ENCODE measurements at regions not wholly inside any gene's neighbourhood (a gene's known extent, or its start where the extent isn't known, plus 50 kb on each side); places are given as distances from the start of the nearest gene placed in this dataset.

DNA sequence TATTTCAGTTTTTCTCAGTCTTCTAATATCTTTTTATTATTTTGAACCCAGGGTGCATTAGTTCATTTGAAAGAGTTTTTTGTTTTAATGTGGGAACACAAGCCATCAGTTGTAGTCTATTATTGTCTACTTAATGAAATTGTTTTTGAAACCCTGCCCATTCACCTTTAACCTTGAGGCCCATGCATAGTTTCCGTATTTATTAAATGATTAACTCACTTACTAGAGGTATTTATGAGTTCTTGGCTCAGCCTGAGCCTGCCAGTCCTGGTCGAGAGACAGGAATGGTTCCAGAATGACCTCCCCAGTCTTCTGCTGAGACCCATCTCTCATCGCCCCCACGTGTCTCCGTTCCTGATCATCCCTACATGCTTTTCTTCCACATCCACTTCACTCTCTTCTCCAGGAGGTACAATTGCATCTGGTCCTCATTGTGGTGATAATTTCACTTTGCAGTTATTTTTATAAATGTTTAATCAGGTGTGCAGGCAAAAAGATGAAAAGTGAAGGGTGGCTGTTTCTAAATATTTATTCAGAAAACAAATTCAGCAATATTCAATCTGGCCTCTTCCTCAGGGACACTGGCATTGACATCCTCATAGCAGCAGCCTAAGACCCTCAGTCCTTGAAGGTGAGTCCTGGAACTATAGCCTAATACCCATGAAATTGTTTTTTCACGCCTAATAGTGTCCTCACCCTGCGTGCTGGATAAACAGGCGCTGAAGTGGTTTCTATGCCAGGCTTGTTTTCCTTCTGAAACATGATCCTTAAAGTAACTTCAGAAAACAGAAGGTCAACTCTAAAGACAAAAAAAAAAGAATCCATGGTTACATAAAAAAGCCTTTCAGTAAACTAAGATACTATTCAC, 112.8 kb downstream of the KDR start:
- Histone ChIP-seq H3K27ac (ENCODE audit: insufficient read depth, low read length) (no peak overlapping the region), H2BK120ac (ENCODE audit: low read depth, low read length) (no peak overlapping the region), H3K9me1 (ENCODE audit: insufficient read depth, low read length) (no peaks in the 10 kb centered on the region), H3K79me1 (ENCODE audit: low read depth in 1 of 2, low read length in 2 of 2) (no peaks in the 10 kb centered on the region), H3K4ac (ENCODE audit: low read depth, low read length) (no peak overlapping the region), H3K4me1 (ENCODE audit: control insufficient read depth, insufficient read depth, low read length) (no peaks in the 10 kb centered on the region), H4K91ac (ENCODE audit: insufficient read depth, low read depth, low read length) (no peak overlapping the region), H3K9me3 (ENCODE audit: control insufficient read depth, insufficient read depth, low read length) (no peaks in the 10 kb centered on the region), H4K8ac (ENCODE audit: low read depth in 2 of 2, low read length in 2 of 2) (no peak overlapping the region), H3K56ac (ENCODE audit: extremely low read depth, insufficient read depth, low read length) (no peak overlapping the region), H3K4me2 (ENCODE audit: low read depth, low read length) (no peak overlapping the region), H3K23ac (ENCODE audit: low read depth, low read length) (no peak overlapping the region), H2BK15ac (ENCODE audit: low read depth, low read length) (no peak overlapping the region), H2BK5ac (ENCODE audit: low read depth, low read length, poor library complexity, severe bottlenecking) (no peak overlapping the region), H4K20me1 (ENCODE audit: insufficient read depth, low read length) (no peaks in the 10 kb centered on the region), H3K14ac (replicated peaks; ENCODE audit: low read depth, low read length) (no peak overlapping the region), H3K27me3 (ENCODE audit: control insufficient read depth, insufficient read depth, low read length) (no peaks in the 10 kb centered on the region; the same call in 1 of the 2 replicates), H2AK5ac (ENCODE audit: low read depth, low read length) (no peak overlapping the region), H3K36me3 (ENCODE audit: control insufficient read depth, insufficient read depth, low read length) (no peaks in the 10 kb centered on the region), H3K9ac (ENCODE audit: low read depth, low read length) (no peak overlapping the region), H2BK20ac (ENCODE audit: low read depth, low read length) (no peak overlapping the region), H3K4me3 (ENCODE audit: insufficient read depth, low read depth, low read length) (no peak overlapping the region), H4K5ac (ENCODE audit: low read depth, low read length) (no peak overlapping the region), H2AK9ac (replicated peaks; ENCODE audit: low read depth, low read length, poor library complexity) (no peak overlapping the region), H3K18ac (ENCODE audit: low read depth, low read length) (no peak overlapping the region), H2AFZ (replicated peaks; ENCODE audit: low read length, poor library complexity) (no peak overlapping the region)
- TF ChIP-seq NFE2L2 (IDR thresholded peaks at IDR 0.05; ENCODE audit: low read depth, low read length) (no peak), FOS (IDR thresholded peaks at IDR 0.05; ENCODE audit: low read depth, low read length) (no peak), RFX5 (IDR thresholded peaks at IDR 0.05; ENCODE audit: low read depth, low read length) (no peak), MXI1 (IDR thresholded peaks at IDR 0.05; ENCODE audit: borderline replicate concordance, low read depth, low read length) (no peak), POLR2A (IDR thresholded peaks at IDR 0.05; ENCODE audit: low read depth, low read length) (no peak), CEBPB (IDR thresholded peaks at IDR 0.05; ENCODE audit: low read depth, low read length) (no peak)
- TF ChIP-seq, protein P1, sequence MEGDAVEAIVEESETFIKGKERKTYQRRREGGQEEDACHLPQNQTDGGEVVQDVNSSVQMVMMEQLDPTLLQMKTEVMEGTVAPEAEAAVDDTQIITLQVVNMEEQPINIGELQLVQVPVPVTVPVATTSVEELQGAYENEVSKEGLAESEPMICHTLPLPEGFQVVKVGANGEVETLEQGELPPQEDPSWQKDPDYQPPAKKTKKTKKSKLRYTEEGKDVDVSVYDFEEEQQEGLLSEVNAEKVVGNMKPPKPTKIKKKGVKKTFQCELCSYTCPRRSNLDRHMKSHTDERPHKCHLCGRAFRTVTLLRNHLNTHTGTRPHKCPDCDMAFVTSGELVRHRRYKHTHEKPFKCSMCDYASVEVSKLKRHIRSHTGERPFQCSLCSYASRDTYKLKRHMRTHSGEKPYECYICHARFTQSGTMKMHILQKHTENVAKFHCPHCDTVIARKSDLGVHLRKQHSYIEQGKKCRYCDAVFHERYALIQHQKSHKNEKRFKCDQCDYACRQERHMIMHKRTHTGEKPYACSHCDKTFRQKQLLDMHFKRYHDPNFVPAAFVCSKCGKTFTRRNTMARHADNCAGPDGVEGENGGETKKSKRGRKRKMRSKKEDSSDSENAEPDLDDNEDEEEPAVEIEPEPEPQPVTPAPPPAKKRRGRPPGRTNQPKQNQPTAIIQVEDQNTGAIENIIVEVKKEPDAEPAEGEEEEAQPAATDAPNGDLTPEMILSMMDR (conservative IDR thresholded peaks at IDR 0.05; ENCODE audit: low read depth, low read length) = no peak
- TF ChIP-seq, protein P2, sequence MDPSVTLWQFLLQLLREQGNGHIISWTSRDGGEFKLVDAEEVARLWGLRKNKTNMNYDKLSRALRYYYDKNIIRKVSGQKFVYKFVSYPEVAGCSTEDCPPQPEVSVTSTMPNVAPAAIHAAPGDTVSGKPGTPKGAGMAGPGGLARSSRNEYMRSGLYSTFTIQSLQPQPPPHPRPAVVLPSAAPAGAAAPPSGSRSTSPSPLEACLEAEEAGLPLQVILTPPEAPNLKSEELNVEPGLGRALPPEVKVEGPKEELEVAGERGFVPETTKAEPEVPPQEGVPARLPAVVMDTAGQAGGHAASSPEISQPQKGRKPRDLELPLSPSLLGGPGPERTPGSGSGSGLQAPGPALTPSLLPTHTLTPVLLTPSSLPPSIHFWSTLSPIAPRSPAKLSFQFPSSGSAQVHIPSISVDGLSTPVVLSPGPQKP (IDR thresholded peaks at IDR 0.05; ENCODE audit: borderline replicate concordance, low read depth, low read length) = no peak
- TF ChIP-seq, protein P3, sequence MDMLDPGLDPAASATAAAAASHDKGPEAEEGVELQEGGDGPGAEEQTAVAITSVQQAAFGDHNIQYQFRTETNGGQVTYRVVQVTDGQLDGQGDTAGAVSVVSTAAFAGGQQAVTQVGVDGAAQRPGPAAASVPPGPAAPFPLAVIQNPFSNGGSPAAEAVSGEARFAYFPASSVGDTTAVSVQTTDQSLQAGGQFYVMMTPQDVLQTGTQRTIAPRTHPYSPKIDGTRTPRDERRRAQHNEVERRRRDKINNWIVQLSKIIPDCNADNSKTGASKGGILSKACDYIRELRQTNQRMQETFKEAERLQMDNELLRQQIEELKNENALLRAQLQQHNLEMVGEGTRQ (IDR thresholded peaks at IDR 0.05; ENCODE audit: low read depth, low read length) = no peak
- POLR2A ChIA-PET (ENCODE audit: unreplicated experiment) = no interaction called here
- no CpG with 5 or more reads among the region's 8 CpGs for WGBS, 2 experiments (ENCODE audit: extremely low coverage in 2 of 2, insufficient read length in 1 of 2)
- no TSS peak for BruUV-seq (replicated peaks)
- in situ Hi-C loops (cut with MboI; ENCODE audit: low sequenced_read_pairs) = loop anchor here (25.0 kb wide), 1 partner anchor 550 kb away; no protein-coding TSS in a partner anchor
- ATAC-seq (ENCODE audit: low read depth) = no peak
- CTCF ChIA-PET = no interaction called here
- dilution Hi-C loops (cut with HindIII; ENCODE audit: low sequenced_read_pairs, unreplicated experiment) = no loop called here
- intact Hi-C loops (cut with micrococcal nuclease) = no loop called here
- DNase-seq = no peak

All from IMR-90 (cell line).